DND-41 (cell line): ENCODE measurements at regions not wholly inside any gene's neighbourhood (a gene's known extent, or its start where the extent isn't known, plus 50 kb on each side); places are given as distances from the start of the nearest gene placed in this dataset.

Source experiments
- EZH2 ChIP-seq: IDR thresholded peaks from 3 replicates; pipeline ENCODE4 v1.6.1; 2012; ENCODE audit warnings: borderline replicate concordance, low read depth, mild to moderate bottlenecking, moderate library complexity, low read length, inconsistent platforms; ENCODE audit not compliant: severe bottlenecking
- TF ChIP-seq, protein P1 (sequence below): IDR thresholded peaks from 2 replicates; pipeline ENCODE4 v1.5.1; 2012; ENCODE audit warnings: borderline replicate concordance, low read length, moderate library complexity, mild to moderate bottlenecking; ENCODE audit not compliant: poor library complexity, severe bottlenecking; ENCODE audit errors: extremely low read depth

DNA sequence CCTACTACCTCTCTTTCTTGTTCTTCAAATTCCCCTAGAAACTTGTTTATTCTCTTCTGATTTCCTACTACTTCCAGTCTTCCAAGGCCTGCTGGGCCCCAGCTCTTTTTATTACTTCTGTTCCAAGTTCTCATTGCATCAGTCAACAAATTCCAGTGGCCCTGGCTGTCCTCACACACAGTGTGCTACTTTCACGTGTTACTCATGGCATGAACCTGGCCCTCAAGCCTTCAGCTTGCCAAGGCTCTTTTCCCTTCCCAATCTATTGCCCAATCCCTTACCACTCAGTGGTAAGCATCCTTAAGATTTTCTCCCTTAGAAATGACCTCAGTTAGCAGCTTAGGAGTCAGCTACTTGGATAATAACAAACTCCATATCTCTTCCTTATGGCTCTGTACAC, 613.5 kb downstream of the LMO4 start:
- TF ChIP-seq EZH2 = no peak
- TF ChIP-seq, protein P1, sequence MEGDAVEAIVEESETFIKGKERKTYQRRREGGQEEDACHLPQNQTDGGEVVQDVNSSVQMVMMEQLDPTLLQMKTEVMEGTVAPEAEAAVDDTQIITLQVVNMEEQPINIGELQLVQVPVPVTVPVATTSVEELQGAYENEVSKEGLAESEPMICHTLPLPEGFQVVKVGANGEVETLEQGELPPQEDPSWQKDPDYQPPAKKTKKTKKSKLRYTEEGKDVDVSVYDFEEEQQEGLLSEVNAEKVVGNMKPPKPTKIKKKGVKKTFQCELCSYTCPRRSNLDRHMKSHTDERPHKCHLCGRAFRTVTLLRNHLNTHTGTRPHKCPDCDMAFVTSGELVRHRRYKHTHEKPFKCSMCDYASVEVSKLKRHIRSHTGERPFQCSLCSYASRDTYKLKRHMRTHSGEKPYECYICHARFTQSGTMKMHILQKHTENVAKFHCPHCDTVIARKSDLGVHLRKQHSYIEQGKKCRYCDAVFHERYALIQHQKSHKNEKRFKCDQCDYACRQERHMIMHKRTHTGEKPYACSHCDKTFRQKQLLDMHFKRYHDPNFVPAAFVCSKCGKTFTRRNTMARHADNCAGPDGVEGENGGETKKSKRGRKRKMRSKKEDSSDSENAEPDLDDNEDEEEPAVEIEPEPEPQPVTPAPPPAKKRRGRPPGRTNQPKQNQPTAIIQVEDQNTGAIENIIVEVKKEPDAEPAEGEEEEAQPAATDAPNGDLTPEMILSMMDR = no peak
